HEK293 (cell line): ENCODE measurements at regions not wholly inside any gene's neighbourhood (a gene's known extent, or its start where the extent isn't known, plus 50 kb on each side); places are given as distances from the start of the nearest gene placed in this dataset.

Experiments
- CTCF ChIA-PET: fragments of 350-600 bp; formaldehyde crosslinking; extraction: SDS; loops from one replicate; lab custom pipeline; 2021; ENCODE audit warnings: antibody characterized with exemption; lab: Yijun Ruan, JAX
- POLR2A ChIA-PET: fragments of 300-600 bp; formaldehyde crosslinking; extraction: SDS; loops from one replicate; lab custom pipeline; 2020; ENCODE audit warnings: antibody characterized with exemption, inconsistent platforms; lab: Yijun Ruan, JAX
- H3K27ac ChIP-seq: fragments of 200-500 bp; sonication (Bioruptor generic); 2 replicates; pipeline ENCODE4 v1.5.1; 2014; ENCODE audit warnings: low read depth, low read length, control low read depth, inconsistent platforms; ENCODE audit errors: extremely low read depth
- H3K36me3 ChIP-seq, 2 experiments: fragments of 200-500 bp in 1 of 2; sonication (Bioruptor generic) in 1 of 2; 1 replicate in 1 of 2; 2 replicates in 1 of 2; pipeline ENCODE4 v1.5.1; 2014 to 2017; ENCODE audit warnings: inconsistent platforms in 2 of 2, low read length in 2 of 2; ENCODE audit not compliant: control insufficient read depth in 2 of 2, insufficient read depth in 1 of 2
- H3K4me1 ChIP-seq: fragments of 200-500 bp; sonication (Bioruptor generic); 2 replicates; pipeline ENCODE4 v1.5.1; 2014; ENCODE audit warnings: mild to moderate bottlenecking, low read length, inconsistent platforms; ENCODE audit not compliant: control insufficient read depth, insufficient read depth
- H3K4me3 ChIP-seq: 2 replicates; pipeline ENCODE4 v1.5.1; 2011; ENCODE audit warnings: low read depth, mild to moderate bottlenecking, control low read depth, low read length, moderate library complexity
- H3K9me3 ChIP-seq: fragments of 200-500 bp; sonication (Bioruptor generic); 2 replicates; pipeline ENCODE4 v1.5.1; 2014; ENCODE audit warnings: low read depth, low read length, inconsistent platforms; ENCODE audit not compliant: control insufficient read depth, insufficient read depth
- BCL11A ChIP-seq: fragments of 450-650 bp; formaldehyde crosslinking; IDR thresholded peaks from 2 replicates; pipeline ENCODE4 v1.5.1; 2016; ENCODE audit warnings: low read depth, missing biosample characterization, missing genetic modification characterization
- PRDM10 ChIP-seq: fragments of 450-650 bp; formaldehyde crosslinking; IDR thresholded peaks from 2 replicates; pipeline ENCODE4 v1.5.1; 2016; ENCODE audit warnings: missing biosample characterization, missing genetic modification characterization
- ZBTB26 ChIP-seq: fragments of 450-650 bp; formaldehyde crosslinking; optimal IDR thresholded peaks from 2 replicates; pipeline ENCODE3; 2016; ENCODE audit warnings: missing biosample characterization, mild to moderate bottlenecking, missing genetic modification characterization
- ZFHX2 ChIP-seq: fragments of 450-650 bp; formaldehyde crosslinking; conservative IDR thresholded peaks from 2 replicates; pipeline ENCODE4 v1.5.1; 2016; ENCODE audit warnings: missing biosample characterization, missing genetic modification characterization
- ZNF112 ChIP-seq: fragments of 450-650 bp; formaldehyde crosslinking; IDR thresholded peaks from 2 replicates; pipeline ENCODE4 v1.5.0; 2017; ENCODE audit warnings: missing biosample characterization, missing genetic modification characterization
- ZNF132 ChIP-seq: fragments of 450-650 bp; formaldehyde crosslinking; IDR thresholded peaks from 2 replicates; pipeline ENCODE4 v1.5.1; 2017; ENCODE audit warnings: missing biosample characterization, missing genetic modification characterization, borderline replicate concordance
- ZNF155 ChIP-seq: fragments of 450-650 bp; formaldehyde crosslinking; IDR thresholded peaks from 2 replicates; pipeline ENCODE4 v1.5.1; 2016; ENCODE audit warnings: missing biosample characterization, missing genetic modification characterization
- ZNF157 ChIP-seq: fragments of 450-650 bp; formaldehyde crosslinking; IDR thresholded peaks from 2 replicates; pipeline ENCODE4 v1.5.1; 2016; ENCODE audit warnings: missing biosample characterization, missing genetic modification characterization
- ZNF169 ChIP-seq: fragments of 450-650 bp; formaldehyde crosslinking; IDR thresholded peaks from 2 replicates; pipeline ENCODE4 v1.5.1; 2016; ENCODE audit warnings: missing biosample characterization, missing genetic modification characterization
- ZNF223 ChIP-seq: fragments of 450-650 bp; formaldehyde crosslinking; IDR thresholded peaks from 2 replicates; pipeline ENCODE4 v1.5.1; 2016; ENCODE audit warnings: missing biosample characterization, missing genetic modification characterization
- ZNF239 ChIP-seq: fragments of 450-650 bp; formaldehyde crosslinking; IDR thresholded peaks from 2 replicates; pipeline ENCODE4 v1.5.1; 2016; ENCODE audit warnings: missing biosample characterization, missing genetic modification characterization
- ZNF248 ChIP-seq: fragments of 450-650 bp; formaldehyde crosslinking; IDR thresholded peaks from 2 replicates; pipeline ENCODE4 v1.5.1; 2017; ENCODE audit warnings: missing biosample characterization, missing genetic modification characterization
- ZNF311 ChIP-seq: fragments of 450-650 bp; formaldehyde crosslinking; IDR thresholded peaks from 2 replicates; pipeline ENCODE4 v1.5.1; 2017; ENCODE audit warnings: missing biosample characterization, missing genetic modification characterization, borderline replicate concordance
- ZNF561 ChIP-seq: fragments of 450-650 bp; IDR thresholded peaks from 2 replicates; pipeline ENCODE4 v1.5.1; 2018; ENCODE audit warnings: missing biosample characterization, missing genetic modification characterization, borderline replicate concordance
- ZNF664 ChIP-seq: fragments of 450-650 bp; formaldehyde crosslinking; IDR thresholded peaks from 2 replicates; pipeline ENCODE4 v1.5.1; 2016; ENCODE audit warnings: missing biosample characterization, missing genetic modification characterization
- ZNF747 ChIP-seq: fragments of 450-650 bp; formaldehyde crosslinking; IDR thresholded peaks from 2 replicates; pipeline ENCODE4 v1.5.1; 2016; ENCODE audit warnings: missing biosample characterization, missing genetic modification characterization
- ZNF837 ChIP-seq: fragments of 450-650 bp; formaldehyde crosslinking; IDR thresholded peaks from 2 replicates; pipeline ENCODE4 v1.5.1; 2016; ENCODE audit warnings: missing biosample characterization, missing genetic modification characterization
- ZSCAN16 ChIP-seq: fragments of 450-650 bp; formaldehyde crosslinking; IDR thresholded peaks from 2 replicates; pipeline ENCODE4 v1.5.1; 2016; ENCODE audit warnings: missing biosample characterization, missing genetic modification characterization
- ZSCAN30 ChIP-seq: fragments of 450-650 bp; IDR thresholded peaks from 2 replicates; pipeline ENCODE4 v1.5.1; 2018; ENCODE audit warnings: missing biosample characterization, mild to moderate bottlenecking, missing genetic modification characterization, moderate library complexity
- TF ChIP-seq, protein P1 (sequence below): fragments of 450-650 bp; formaldehyde crosslinking; IDR thresholded peaks from 2 replicates; pipeline ENCODE4 v1.5.1; 2016; ENCODE audit warnings: missing biosample characterization, missing genetic modification characterization, low read depth

DNA sequence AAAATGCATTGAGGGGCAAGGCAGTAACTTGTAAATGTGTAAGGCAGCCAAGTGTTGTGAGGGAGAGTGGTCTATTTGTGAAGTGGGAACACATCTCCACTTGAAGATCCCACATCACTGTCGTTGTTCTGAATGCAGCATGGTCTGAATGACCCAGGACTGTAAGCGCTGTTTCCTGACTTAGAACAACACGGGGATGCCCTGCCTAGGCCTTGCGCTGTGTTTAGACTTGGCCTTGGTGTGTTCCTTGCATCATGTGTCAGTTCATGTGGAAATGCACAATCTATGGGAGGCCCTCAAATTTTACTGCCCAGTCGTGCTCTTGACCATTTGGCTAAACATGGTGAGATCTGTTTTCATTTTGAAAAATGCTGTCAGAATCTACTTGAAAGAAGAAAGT lies 205.1 kb downstream of the SOX11 start (continued):
- TF ChIP-seq, protein P1, sequence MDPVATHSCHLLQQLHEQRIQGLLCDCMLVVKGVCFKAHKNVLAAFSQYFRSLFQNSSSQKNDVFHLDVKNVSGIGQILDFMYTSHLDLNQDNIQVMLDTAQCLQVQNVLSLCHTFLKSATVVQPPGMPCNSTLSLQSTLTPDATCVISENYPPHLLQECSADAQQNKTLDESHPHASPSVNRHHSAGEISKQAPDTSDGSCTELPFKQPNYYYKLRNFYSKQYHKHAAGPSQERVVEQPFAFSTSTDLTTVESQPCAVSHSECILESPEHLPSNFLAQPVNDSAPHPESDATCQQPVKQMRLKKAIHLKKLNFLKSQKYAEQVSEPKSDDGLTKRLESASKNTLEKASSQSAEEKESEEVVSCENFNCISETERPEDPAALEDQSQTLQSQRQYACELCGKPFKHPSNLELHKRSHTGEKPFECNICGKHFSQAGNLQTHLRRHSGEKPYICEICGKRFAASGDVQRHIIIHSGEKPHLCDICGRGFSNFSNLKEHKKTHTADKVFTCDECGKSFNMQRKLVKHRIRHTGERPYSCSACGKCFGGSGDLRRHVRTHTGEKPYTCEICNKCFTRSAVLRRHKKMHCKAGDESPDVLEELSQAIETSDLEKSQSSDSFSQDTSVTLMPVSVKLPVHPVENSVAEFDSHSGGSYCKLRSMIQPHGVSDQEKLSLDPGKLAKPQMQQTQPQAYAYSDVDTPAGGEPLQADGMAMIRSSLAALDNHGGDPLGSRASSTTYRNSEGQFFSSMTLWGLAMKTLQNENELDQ = no peak
- TF ChIP-seq ZNF664 (tag by site-specific recombination) (no peak), ZSCAN30 (no peak), ZNF157 (no peak), ZNF248 (tag by site-specific recombination) (no peak), ZNF311 (tag by site-specific recombination) (no peak), ZSCAN16 (tag by site-specific recombination) (no peak), ZNF239 (tag by site-specific recombination) (no peak), PRDM10 (tag by site-specific recombination) (no peak)

DNA sequence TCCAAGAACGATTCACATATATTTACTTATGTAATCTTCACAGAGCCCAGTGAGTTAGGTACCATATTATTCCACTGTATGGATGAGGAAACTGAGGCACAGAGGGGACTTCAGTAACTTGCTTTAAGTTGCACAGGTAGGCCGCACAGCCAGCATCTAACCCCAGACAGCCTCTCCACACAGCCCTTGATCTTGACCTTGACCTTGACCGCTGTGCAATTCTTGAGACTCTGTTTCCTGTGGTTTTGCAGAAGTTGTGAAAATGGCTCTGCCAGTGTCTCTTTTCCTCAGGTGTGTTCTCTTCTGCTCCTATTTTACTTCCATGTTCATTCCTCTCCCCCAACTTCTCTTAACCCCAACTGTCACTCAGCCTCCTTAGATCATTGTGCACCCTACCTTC lies 206.5 kb downstream of the SOX11 start:
- Histone ChIP-seq H3K4me3 (no peak overlapping the region), H3K4me1 (no peaks in the 10 kb centered on the region), H3K27ac (no peak overlapping the region), H3K9me3 (no peaks in the 10 kb centered on the region), H3K36me3 (no peaks in the 10 kb centered on the region)
- ChIA-PET CTCF (no interaction called here), POLR2A (no interaction called here)
- TF ChIP-seq ZNF132 (no peak), BCL11A (no peak), ZNF561 (tag by site-specific recombination) (no peak), ZNF112 (tag by site-specific recombination) (no peak), ZNF837 (tag by site-specific recombination) (no peak), ZFHX2 (no peak), ZNF169 (tag by site-specific recombination) (no peak), ZNF223 (tag by site-specific recombination) (no peak), ZNF155 (tag by site-specific recombination) (no peak), ZBTB26 (tag by site-specific recombination) (no peak)

DNA sequence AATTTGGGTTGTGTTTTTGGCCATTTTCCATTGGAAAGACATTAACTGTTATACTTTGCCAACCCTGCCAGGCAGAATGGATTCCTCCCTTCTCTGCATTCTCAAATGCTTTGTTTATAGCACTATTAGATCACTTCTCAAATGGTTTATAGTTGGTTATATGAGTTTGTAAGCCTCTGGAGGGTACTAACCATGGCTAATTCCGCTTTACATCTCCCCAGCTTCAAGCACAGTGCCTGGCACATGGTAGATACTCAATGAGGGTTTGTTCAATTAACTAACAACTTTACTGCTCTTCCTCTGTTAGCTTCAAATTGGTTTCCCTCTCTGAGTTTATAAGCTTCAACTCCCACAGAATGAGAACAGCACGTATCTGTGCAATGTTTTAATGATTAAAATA lies 213.5 kb downstream of the SOX11 start:
- H3K4me1 ChIP-seq = no peaks in the 10 kb centered on the region
- TF ChIP-seq ZNF747 = no peak
- no peak overlapping the region for H3K4me3 ChIP-seq
- H3K36me3 ChIP-seq = no peaks in the 10 kb centered on the region
- no peaks in the 10 kb centered on the region for H3K9me3 ChIP-seq
- POLR2A ChIA-PET = no interaction called here
- H3K27ac ChIP-seq = no peak overlapping the region
- CTCF ChIA-PET = no interaction called here
